CD4-positive, alpha-beta T cell (primary cell): ENCODE measurements at regions not wholly inside any gene's neighbourhood (a gene's known extent, or its start where the extent isn't known, plus 50 kb on each side); places are given as distances from the start of the nearest gene placed in this dataset.

Experiments used
- ATAC-seq: fragments of 200-7000 bp; cut with Tn5 transposase; one replicate; pipeline ENCODE4 v1.10.0; 2022; ENCODE audit warnings: mild to moderate bottlenecking; ENCODE audit not compliant: poor library complexity
- CTCF ChIA-PET: fragments of 350-600 bp; sonication (Branson Sonifier 250); formaldehyde crosslinking; loops from one replicate; lab custom pipeline; 2021; ENCODE audit warnings: antibody characterized with exemption, inconsistent platforms; lab: Charles Lee
- POLR2A ChIA-PET: fragments of 350-600 bp; sonication (Branson Sonifier 250); formaldehyde crosslinking; loops from one replicate; lab custom pipeline; 2021; ENCODE audit warnings: antibody characterized with exemption, inconsistent platforms; lab: Charles Lee
- DNase-seq, 14 experiments: peaks; one replicate each; pipeline ENCODE4 v3.0.0-alpha.2; 2013 to 2020; ENCODE audit warnings: mixed read lengths in 2 of 14
- H3K27ac ChIP-seq, 2 donors: one replicate each; pipeline versions ENCODE4 v1.5.1 to v1.7.0; 2013; ENCODE audit warnings: low read length in 2 of 2, low read depth in 1 of 2, mild to moderate bottlenecking in 1 of 2
- H3K27me3 ChIP-seq, 2 experiments: 1 replicate in 1 of 2; 2 replicates in 1 of 2; pipeline versions ENCODE4 v1.6.1 to v1.7.0; 2013; ENCODE audit warnings: low read length in 2 of 2, control low read depth in 1 of 2, mild to moderate bottlenecking in 1 of 2, moderate library complexity in 1 of 2; ENCODE audit not compliant: insufficient read depth in 2 of 2, control insufficient read depth in 1 of 2
- H3K36me3 ChIP-seq: one replicate; pipeline ENCODE4 v1.6.1; 2013; ENCODE audit warnings: low read length, control low read depth; ENCODE audit not compliant: insufficient read depth
- H3K4me1 ChIP-seq: one replicate; pipeline ENCODE4 v1.6.1; 2013; ENCODE audit warnings: low read length, control low read depth; ENCODE audit not compliant: insufficient read depth
- H3K4me3 ChIP-seq: one replicate; pipeline ENCODE4 v1.5.1; 2013; ENCODE audit warnings: mild to moderate bottlenecking, low read length, moderate library complexity
- H3K9me3 ChIP-seq, 2 experiments: 1 replicate in 1 of 2; 2 replicates in 1 of 2; pipeline versions ENCODE4 v1.6.1 to v1.7.0; 2013; ENCODE audit warnings: low read length in 2 of 2, mild to moderate bottlenecking in 2 of 2, control low read depth in 1 of 2, moderate library complexity in 1 of 2; ENCODE audit not compliant: control insufficient read depth in 1 of 2, insufficient read depth in 1 of 2
- H3K27ac Mint-ChIP-seq: one replicate; pipeline ENCODE4 v1.8.0; 2020; ENCODE audit warnings: mixed read lengths
- H3K27me3 Mint-ChIP-seq: one replicate; pipeline ENCODE4 v1.8.0; 2021; ENCODE audit warnings: mixed read lengths
- H3K36me3 Mint-ChIP-seq: one replicate; pipeline ENCODE4 v1.8.0; 2021; ENCODE audit warnings: low read depth, mixed read lengths
- H3K4me1 Mint-ChIP-seq: one replicate; pipeline ENCODE4 v1.8.0; 2021; ENCODE audit warnings: low read depth, mixed read lengths
- H3K4me3 Mint-ChIP-seq: one replicate; pipeline ENCODE4 v1.8.0; 2020; ENCODE audit warnings: mild to moderate bottlenecking, mixed read lengths
- H3K9me3 Mint-ChIP-seq: one replicate; pipeline ENCODE4 v1.8.0; 2020; ENCODE audit warnings: mixed read lengths
- CTCF ChIP-seq: fragments of 200-600 bp; IDR thresholded peaks from one replicate; pipeline ENCODE4 v1.8.0; 2022; ENCODE audit warnings: antibody characterized with exemption, mild to moderate bottlenecking
- intact Hi-C, 2 experiments: fragments of 100-400 bp; cut with DNase I in 1 of 2; cut with micrococcal nuclease in 1 of 2; formaldehyde crosslinking; loops; one replicate each; pipeline versions ENCODE4 v1.15.1 to v1.9.0; 2023 to 2025; cut with DNase I, micrococcal nuclease

- DNase-seq, result no peak
- no peak for ATAC-seq
- CTCF ChIA-PET, result no interaction called here
- no peak for TF ChIP-seq CTCF
- no peaks in the 10 kb centered on the region for H3K27me3 Mint-ChIP-seq
- no peak overlapping the region for H3K4me3 Mint-ChIP-seq
- no peaks in the 10 kb centered on the region for H3K4me1 Mint-ChIP-seq
- Histone ChIP-seq H3K36me3 (no peaks in the 10 kb centered on the region), H3K4me3 (no peak overlapping the region), H3K27me3 (no peaks in the 10 kb centered on the region), H3K4me1 (no peaks in the 10 kb centered on the region), H3K9me3 (no peaks in the 10 kb centered on the region), H3K27ac (no peak overlapping the region)
- H3K36me3 Mint-ChIP-seq, result no peaks in the 10 kb centered on the region
- POLR2A ChIA-PET, result no interaction called here
- H3K9me3 Mint-ChIP-seq, result no peaks in the 10 kb centered on the region
- intact Hi-C loops, result no loop called here
- no peak overlapping the region for H3K27ac Mint-ChIP-seq
Observed at GRCh38 chr15:94760348-94760747, 529.0 kb downstream of the MCTP2 start.

- Mint-ChIP-seq H3K9me3 (no peaks in the 10 kb centered on the region), H3K36me3 (no peaks in the 10 kb centered on the region), H3K27ac (no peak overlapping the region), H3K27me3 (no peaks in the 10 kb centered on the region), H3K4me3 (no peak overlapping the region), H3K4me1 (no peaks in the 10 kb centered on the region)
- Histone ChIP-seq H3K36me3 (no peaks in the 10 kb centered on the region), H3K4me1 (no peaks in the 10 kb centered on the region), H3K9me3 (no peaks in the 10 kb centered on the region), H3K27ac (no peak overlapping the region), H3K27me3 (no peaks in the 10 kb centered on the region), H3K4me3 (no peak overlapping the region)
- DNase-seq (no peak), ATAC-seq (no peak)
- no peak for TF ChIP-seq CTCF
- ChIA-PET CTCF (no interaction called here), POLR2A (no interaction called here)
- intact Hi-C loops, result no loop called here
Observed at GRCh38 chr15:94761574-94761973, 530.2 kb downstream of the MCTP2 start.

- Mint-ChIP-seq H3K27me3 (no peaks in the 10 kb centered on the region), H3K9me3 (peaks cover 3% of the 10 kb centered on the region), H3K36me3 (no peaks in the 10 kb centered on the region), H3K4me1 (no peaks in the 10 kb centered on the region), H3K4me3 (no peak overlapping the region), H3K27ac (no peak overlapping the region)
- POLR2A ChIA-PET, result no interaction called here
- Histone ChIP-seq H3K36me3 (no peaks in the 10 kb centered on the region), H3K27me3 (no peaks in the 10 kb centered on the region), H3K4me1 (no peaks in the 10 kb centered on the region), H3K27ac (no peak overlapping the region), H3K4me3 (no peak overlapping the region), H3K9me3 (no peaks in the 10 kb centered on the region)
- no peak for DNase-seq
- intact Hi-C loops, result no loop called here
- ATAC-seq, result no peak
- CTCF ChIA-PET, result interaction anchor here (1.0 kb wide), 1 partner anchor 11 kb away, joined by 3 read pairs; no protein-coding TSS in a partner anchor
- no peak for TF ChIP-seq CTCF
Observed at GRCh38 chr15:94769089-94769488, 537.7 kb downstream of the MCTP2 start.
